ENCODE measurements at regions not wholly inside any gene's neighbourhood (a gene's known extent, or its start where the extent isn't known, plus 50 kb on each side); places are given as distances from the start of the nearest gene placed in this dataset.

DNA sequence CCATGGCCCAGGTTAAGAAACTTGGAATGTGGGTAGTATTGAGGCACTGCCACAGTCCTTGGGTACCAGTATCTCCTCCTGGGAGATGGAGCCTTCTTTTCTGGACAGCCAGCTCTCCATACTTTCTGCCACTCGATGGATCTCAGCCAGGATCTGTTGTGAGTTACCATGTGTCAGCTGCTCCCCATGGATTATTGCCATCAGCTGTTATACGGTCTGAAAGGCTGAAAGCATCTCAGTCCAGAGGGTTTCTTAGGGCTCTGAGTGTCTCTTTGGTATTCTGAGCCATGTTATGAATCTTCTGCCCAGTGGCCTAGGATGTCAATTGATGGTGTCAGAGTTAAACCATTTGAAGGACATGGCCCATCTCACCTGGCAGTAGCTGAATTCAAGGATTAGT is 197.5 kb downstream of the C7orf25 start:
- H3K4me1 ChIP-seq (ENCODE audit: low read length): no peaks in the 10 kb centered on the region
- no peak overlapping the region for H3K27ac ChIP-seq (ENCODE audit: low read length)
- H3K9ac ChIP-seq (ENCODE audit: low read length): no peak overlapping the region
- TF ChIP-seq CTCF (IDR thresholded peaks at IDR 0.05; ENCODE audit: low read depth, low read length) (no peak), EZH2phosphoT487 (IDR thresholded peaks at IDR 0.05; ENCODE audit: low read depth) (no peak)
- no peaks in the 10 kb centered on the region for H3K27me3 ChIP-seq (ENCODE audit: low read depth, low read length)
- H3K4me3 ChIP-seq (ENCODE audit: low read length): no peak overlapping the region
- no peak overlapping the region for H3K4me2 ChIP-seq (ENCODE audit: low read length)
- no peaks in the 10 kb centered on the region for H4K20me1 ChIP-seq (ENCODE audit: insufficient read depth, low read length)
- no peak overlapping the region for H2AFZ ChIP-seq (ENCODE audit: low read depth, low read length)
- H3K36me3 ChIP-seq (replicated peaks; ENCODE audit: low read depth, low read length): no peaks in the 10 kb centered on the region
- no peaks in the 10 kb centered on the region for H3K79me2 ChIP-seq (ENCODE audit: low read length)
- no peaks in the 10 kb centered on the region for H3K9me3 ChIP-seq (ENCODE audit: insufficient read depth, low read length)

DNA sequence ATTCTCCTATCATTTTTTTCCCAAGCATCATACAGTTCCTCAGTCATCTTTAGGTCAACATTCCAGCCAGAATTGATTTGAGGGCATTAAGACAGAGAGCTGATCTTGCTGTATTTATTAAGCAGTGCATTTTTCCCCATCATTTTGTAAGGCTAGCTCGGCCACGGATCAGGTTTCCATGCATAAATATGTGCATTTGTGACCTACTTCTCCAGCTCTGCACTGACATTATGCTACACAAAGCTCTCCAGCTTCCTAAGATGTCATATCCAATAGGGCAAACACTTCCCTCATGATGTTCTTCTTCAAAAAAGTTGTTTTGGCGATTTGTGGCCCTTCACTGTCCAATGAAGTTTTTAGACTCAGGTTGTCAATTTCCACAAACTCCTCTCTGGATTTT is 202.6 kb downstream of the C7orf25 start:
- Histone ChIP-seq H3K27ac (ENCODE audit: low read length) (no peak overlapping the region), H4K20me1 (ENCODE audit: insufficient read depth, low read length) (no peaks in the 10 kb centered on the region), H3K4me1 (ENCODE audit: low read length) (no peaks in the 10 kb centered on the region), H3K27me3 (ENCODE audit: low read depth, low read length) (no peaks in the 10 kb centered on the region), H3K9ac (ENCODE audit: low read length) (no peak overlapping the region), H3K9me3 (ENCODE audit: insufficient read depth, low read length) (no peaks in the 10 kb centered on the region), H2AFZ (ENCODE audit: low read depth, low read length) (no peak overlapping the region), H3K79me2 (ENCODE audit: low read length) (no peaks in the 10 kb centered on the region), H3K4me3 (ENCODE audit: low read length) (no peak overlapping the region), H3K4me2 (ENCODE audit: low read length) (no peak overlapping the region), H3K36me3 (replicated peaks; ENCODE audit: low read depth, low read length) (no peaks in the 10 kb centered on the region)
- no peak for TF ChIP-seq EZH2phosphoT487 (IDR thresholded peaks at IDR 0.05; ENCODE audit: low read depth)
- TF ChIP-seq CTCF (IDR thresholded peaks at IDR 0.05; ENCODE audit: low read depth, low read length): no peak

DNA sequence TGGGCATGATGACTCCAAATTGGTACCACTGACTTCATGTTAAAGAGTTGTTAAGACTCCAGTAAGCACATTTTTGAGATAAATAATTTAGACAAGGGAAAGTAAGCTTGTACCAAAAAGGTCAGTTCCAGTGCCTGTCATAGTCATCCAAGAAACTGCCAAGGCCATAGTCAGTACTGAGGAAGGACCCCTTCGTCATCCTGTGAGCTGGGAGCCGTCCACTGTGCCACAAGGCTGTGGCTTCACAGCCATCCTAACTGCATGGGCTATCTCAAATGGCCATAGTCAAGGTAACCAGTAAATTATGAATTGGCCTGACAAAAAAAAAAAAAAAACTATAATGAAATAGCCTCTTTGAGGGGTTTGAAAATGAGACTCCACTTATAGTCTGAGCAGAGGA is 207.2 kb downstream of the C7orf25 start:
- H3K36me3 ChIP-seq (replicated peaks; ENCODE audit: low read depth, low read length): no peaks in the 10 kb centered on the region
- H4K20me1 ChIP-seq (ENCODE audit: insufficient read depth, low read length): no peaks in the 10 kb centered on the region
- no peaks in the 10 kb centered on the region for H3K9me3 ChIP-seq (ENCODE audit: insufficient read depth, low read length)
- H2AFZ ChIP-seq (ENCODE audit: low read depth, low read length): no peak overlapping the region
- H3K9ac ChIP-seq (ENCODE audit: low read length): no peak overlapping the region
- no peaks in the 10 kb centered on the region for H3K27me3 ChIP-seq (ENCODE audit: low read depth, low read length)
- H3K79me2 ChIP-seq (ENCODE audit: low read length): no peaks in the 10 kb centered on the region
- TF ChIP-seq EZH2phosphoT487 (IDR thresholded peaks at IDR 0.05; ENCODE audit: low read depth) (no peak), CTCF (IDR thresholded peaks at IDR 0.05; ENCODE audit: low read depth, low read length) (no peak)
- H3K4me2 ChIP-seq (ENCODE audit: low read length): no peak overlapping the region
- no peaks in the 10 kb centered on the region for H3K4me1 ChIP-seq (ENCODE audit: low read length)
- H3K27ac ChIP-seq (ENCODE audit: low read length): no peak overlapping the region
- H3K4me3 ChIP-seq (ENCODE audit: low read length): no peak overlapping the region

DNA sequence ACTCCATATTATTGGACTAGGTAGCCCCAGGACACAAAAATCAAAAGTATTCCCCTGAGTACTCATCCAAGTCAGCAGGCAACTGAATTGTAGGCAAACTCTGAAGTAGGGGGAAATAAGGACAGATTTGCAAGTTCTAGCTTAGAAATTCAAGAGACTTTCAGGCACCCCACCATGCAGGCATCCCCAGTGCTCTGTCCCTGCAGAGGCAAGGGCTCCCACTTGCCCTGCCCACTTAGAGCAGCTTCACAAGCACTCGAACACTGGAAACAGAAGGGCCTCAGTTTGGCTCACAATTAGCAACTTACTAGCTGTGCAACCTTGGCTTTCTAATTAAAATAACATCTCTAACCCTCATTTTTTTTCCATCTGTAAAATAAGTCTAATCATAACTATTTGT is 209.2 kb downstream of the C7orf25 start:
- Histone ChIP-seq H3K36me3 (replicated peaks; ENCODE audit: low read depth, low read length) (no peaks in the 10 kb centered on the region), H3K27ac (ENCODE audit: low read length) (no peak overlapping the region), H3K9me3 (ENCODE audit: insufficient read depth, low read length) (no peaks in the 10 kb centered on the region), H3K4me2 (ENCODE audit: low read length) (no peak overlapping the region), H3K9ac (ENCODE audit: low read length) (no peak overlapping the region), H3K27me3 (ENCODE audit: low read depth, low read length) (no peaks in the 10 kb centered on the region), H4K20me1 (ENCODE audit: insufficient read depth, low read length) (no peaks in the 10 kb centered on the region), H3K4me1 (ENCODE audit: low read length) (no peaks in the 10 kb centered on the region), H3K4me3 (ENCODE audit: low read length) (no peak overlapping the region), H2AFZ (ENCODE audit: low read depth, low read length) (no peak overlapping the region), H3K79me2 (ENCODE audit: low read length) (no peaks in the 10 kb centered on the region)
- TF ChIP-seq EZH2phosphoT487 (IDR thresholded peaks at IDR 0.05; ENCODE audit: low read depth) (no peak), CTCF (IDR thresholded peaks at IDR 0.05; ENCODE audit: low read depth, low read length) (no peak)
